ENCODE measurements at regions not wholly inside any gene's neighbourhood (a gene's known extent, or its start where the extent isn't known, plus 50 kb on each side); places are given as distances from the start of the nearest gene placed in this dataset.

GRCh38 chr1:186750257-186750656 lies 70.0 kb upstream of the PTGS2 start:
- Mint-ChIP-seq H3K36me3 (no peaks in the 10 kb centered on the region), H3K9me3 (peaks cover 0 to 4% (median 0%) of the 10 kb centered on the region in 3 donors), H3K27me3 (peaks cover 0 to under 1% of the 10 kb centered on the region in 2 donors), H3K27ac (no peak overlapping the region), H3K4me1 (no peaks in the 10 kb centered on the region), H3K4me3 (no peak overlapping the region)
- no CpG with 5 or more reads among the region's 1 CpG for WGBS (ENCODE audit: insufficient coverage)
- H3K36me3 ChIP-seq (ENCODE audit: control insufficient read depth in 2 of 2, extremely low read depth in 1 of 2, insufficient read depth in 1 of 2, low read length in 1 of 2): no peaks in the 10 kb centered on the region
- H3K9me3 ChIP-seq: no peaks in the 10 kb centered on the region
- no peak overlapping the region for H3K4me3 ChIP-seq (ENCODE audit: control insufficient read depth in 1 of 2, extremely low read depth in 1 of 2, low read length in 1 of 2)
- ChIA-PET POLR2A (no interaction called here), CTCF (interaction anchor here in 1 of 2 donors (0.7 kb wide), 1 partner anchor 207 kb away, joined by 3 read pairs; no protein-coding TSS in a partner anchor)
- no peak for ATAC-seq (replicated peaks in 1 of 4)
- H3K4me1 ChIP-seq (ENCODE audit: control insufficient read depth in 1 of 2, extremely low read depth in 1 of 2, insufficient read depth in 2 of 2, low read length in 2 of 2): no peaks in the 10 kb centered on the region
- no peak for DNase-seq
- H3K27me3 ChIP-seq (replicated peaks in 1 of 2; ENCODE audit: control insufficient read depth in 2 of 2, extremely low read depth in 1 of 2, insufficient read depth in 2 of 2, low read length in 1 of 2): no peaks in the 10 kb centered on the region
- H3K27ac ChIP-seq (ENCODE audit: low read length): no peak overlapping the region

- DNase-seq (no peak), ATAC-seq (replicated peaks in 1 of 4) (no peak)
- no peaks in the 10 kb centered on the region for H3K36me3 Mint-ChIP-seq
- no peaks in the 10 kb centered on the region for H3K4me1 Mint-ChIP-seq
- peaks cover 0 to 3% of the 10 kb centered on the region in 2 donors for H3K27me3 Mint-ChIP-seq
- Histone ChIP-seq H3K36me3 (ENCODE audit: control insufficient read depth in 2 of 2, extremely low read depth in 1 of 2, insufficient read depth in 1 of 2, low read length in 1 of 2) (no peaks in the 10 kb centered on the region), H3K4me3 (ENCODE audit: control insufficient read depth in 1 of 2, extremely low read depth in 1 of 2, low read length in 1 of 2) (no peak overlapping the region), H3K4me1 (ENCODE audit: control insufficient read depth in 1 of 2, extremely low read depth in 1 of 2, insufficient read depth in 2 of 2, low read length in 2 of 2) (no peaks in the 10 kb centered on the region), H3K27me3 (replicated peaks in 1 of 2; ENCODE audit: control insufficient read depth in 2 of 2, extremely low read depth in 1 of 2, insufficient read depth in 2 of 2, low read length in 1 of 2) (no peaks in the 10 kb centered on the region), H3K9me3 (no peaks in the 10 kb centered on the region), H3K27ac (ENCODE audit: low read length) (no peak overlapping the region)
- WGBS (ENCODE audit: insufficient coverage): no CpG with 5 or more reads among the region's 3 CpGs
- peaks cover 0 to 4% (median 0%) of the 10 kb centered on the region in 3 donors for H3K9me3 Mint-ChIP-seq
- no peak overlapping the region for H3K27ac Mint-ChIP-seq
- ChIA-PET POLR2A (no interaction called here), CTCF (no interaction called here)
- no peak overlapping the region for H3K4me3 Mint-ChIP-seq
Measured at GRCh38 chr1:186749820-186750219, 69.6 kb upstream of the PTGS2 start.

- H3K27me3 Mint-ChIP-seq: peaks cover 0 to 3% of the 10 kb centered on the region in 2 donors
- WGBS (ENCODE audit: insufficient coverage): no CpG with 5 or more reads among the region's 2 CpGs
- no peaks in the 10 kb centered on the region for H3K36me3 Mint-ChIP-seq
- no peak overlapping the region for H3K4me3 Mint-ChIP-seq
- no peaks in the 10 kb centered on the region for H3K27me3 ChIP-seq (replicated peaks in 1 of 2; ENCODE audit: control insufficient read depth in 2 of 2, extremely low read depth in 1 of 2, insufficient read depth in 2 of 2, low read length in 1 of 2)
- H3K9me3 Mint-ChIP-seq: peaks cover 0 to 4% (median 0%) of the 10 kb centered on the region in 3 donors
- H3K27ac Mint-ChIP-seq: no peak overlapping the region
- no peaks in the 10 kb centered on the region for H3K4me1 ChIP-seq (ENCODE audit: control insufficient read depth in 1 of 2, extremely low read depth in 1 of 2, insufficient read depth in 2 of 2, low read length in 2 of 2)
- no peaks in the 10 kb centered on the region for H3K36me3 ChIP-seq (ENCODE audit: control insufficient read depth in 2 of 2, extremely low read depth in 1 of 2, insufficient read depth in 1 of 2, low read length in 1 of 2)
- H3K9me3 ChIP-seq: no peaks in the 10 kb centered on the region
- POLR2A ChIA-PET: no interaction called here
- CTCF ChIA-PET: interaction anchor here in 1 of 2 donors (0.9 kb wide), 1 partner anchor 13 kb away, joined by 3 read pairs; no protein-coding TSS in a partner anchor
- no peak overlapping the region for H3K27ac ChIP-seq (ENCODE audit: low read length)
- H3K4me3 ChIP-seq (ENCODE audit: control insufficient read depth in 1 of 2, extremely low read depth in 1 of 2, low read length in 1 of 2): no peak overlapping the region
- DNase-seq: no peak
- no peaks in the 10 kb centered on the region for H3K4me1 Mint-ChIP-seq
- ATAC-seq (replicated peaks in 1 of 4): no peak
Measured at GRCh38 chr1:186747661-186748060, 67.4 kb upstream of the PTGS2 start.

- ChIA-PET POLR2A (no interaction called here), CTCF (no interaction called here)
- no peaks in the 10 kb centered on the region for H3K4me1 Mint-ChIP-seq
- WGBS (ENCODE audit: insufficient coverage): 17% methylated on average over 1 of the region's 4 CpGs
- no peak for DNase-seq
- H3K27me3 ChIP-seq (replicated peaks in 1 of 2; ENCODE audit: control insufficient read depth in 2 of 2, extremely low read depth in 1 of 2, insufficient read depth in 2 of 2, low read length in 1 of 2): no peaks in the 10 kb centered on the region
- no peak for ATAC-seq (replicated peaks in 1 of 4)
- peaks cover 0 to 3% of the 10 kb centered on the region in 2 donors for H3K27me3 Mint-ChIP-seq
- no peak overlapping the region for H3K27ac Mint-ChIP-seq
- no peak overlapping the region for H3K4me3 ChIP-seq (ENCODE audit: control insufficient read depth in 1 of 2, extremely low read depth in 1 of 2, low read length in 1 of 2)
- H3K27ac ChIP-seq (ENCODE audit: low read length): no peak overlapping the region
- no peaks in the 10 kb centered on the region for H3K9me3 ChIP-seq
- H3K4me1 ChIP-seq (ENCODE audit: control insufficient read depth in 1 of 2, extremely low read depth in 1 of 2, insufficient read depth in 2 of 2, low read length in 2 of 2): no peaks in the 10 kb centered on the region
- H3K36me3 Mint-ChIP-seq: no peaks in the 10 kb centered on the region
- no peaks in the 10 kb centered on the region for H3K36me3 ChIP-seq (ENCODE audit: control insufficient read depth in 2 of 2, extremely low read depth in 1 of 2, insufficient read depth in 1 of 2, low read length in 1 of 2)
- H3K4me3 Mint-ChIP-seq: no peak overlapping the region
- H3K9me3 Mint-ChIP-seq: peaks cover 0 to 4% (median 0%) of the 10 kb centered on the region in 3 donors
Measured at GRCh38 chr1:186745531-186746146, 65.4 kb upstream of the PTGS2 start.

- POLR2A ChIA-PET: no interaction called here
Measured at GRCh38 chr1:186741640-186742039, 61.4 kb upstream of the PTGS2 start.

GRCh38 chr1:186740324-186740723 lies 60.1 kb upstream of the PTGS2 start:
- Histone ChIP-seq H3K4me3 (ENCODE audit: control insufficient read depth in 1 of 2, extremely low read depth in 1 of 2, low read length in 1 of 2) (no peak overlapping the region), H3K27ac (ENCODE audit: low read length) (no peak overlapping the region), H3K36me3 (ENCODE audit: control insufficient read depth in 2 of 2, extremely low read depth in 1 of 2, insufficient read depth in 1 of 2, low read length in 1 of 2) (no peaks in the 10 kb centered on the region), H3K9me3 (no peaks in the 10 kb centered on the region), H3K4me1 (ENCODE audit: control insufficient read depth in 1 of 2, extremely low read depth in 1 of 2, insufficient read depth in 2 of 2, low read length in 2 of 2) (no peaks in the 10 kb centered on the region), H3K27me3 (replicated peaks in 1 of 2; ENCODE audit: control insufficient read depth in 2 of 2, extremely low read depth in 1 of 2, insufficient read depth in 2 of 2, low read length in 1 of 2) (no peaks in the 10 kb centered on the region)
- ChIA-PET POLR2A (no interaction called here), CTCF (no interaction called here)
- ATAC-seq (replicated peaks in 1 of 4): no peak
- Mint-ChIP-seq H3K4me3 (no peak overlapping the region), H3K9me3 (no peaks in the 10 kb centered on the region), H3K4me1 (peaks cover 6 to 9% (median 7%) of the 10 kb centered on the region in 3 donors), H3K27me3 (peaks cover 0 to 8% of the 10 kb centered on the region in 2 donors), H3K36me3 (no peaks in the 10 kb centered on the region), H3K27ac (no peak overlapping the region)
- no peak for DNase-seq
- WGBS (ENCODE audit: insufficient coverage): 100% methylated on average over 1 of the region's 2 CpGs

More at GRCh38 chr1:186741640-186742039, 61.4 kb upstream of the PTGS2 start:
- Mint-ChIP-seq H3K9me3 (no peaks in the 10 kb centered on the region), H3K4me3 (no peak overlapping the region), H3K27me3 (peaks cover 0 to 8% of the 10 kb centered on the region in 2 donors), H3K27ac (no peak overlapping the region), H3K4me1 (peaks cover 6 to 9% (median 7%) of the 10 kb centered on the region in 3 donors), H3K36me3 (no peaks in the 10 kb centered on the region)
- H3K27me3 ChIP-seq (replicated peaks in 1 of 2; ENCODE audit: control insufficient read depth in 2 of 2, extremely low read depth in 1 of 2, insufficient read depth in 2 of 2, low read length in 1 of 2): no peaks in the 10 kb centered on the region
- CTCF ChIA-PET: no interaction called here
- no peaks in the 10 kb centered on the region for H3K9me3 ChIP-seq
- WGBS (ENCODE audit: insufficient coverage): 100% methylated on average over 1 of the region's 1 CpG
- DNase-seq (no peak), ATAC-seq (replicated peaks in 1 of 4) (no peak)
- no peaks in the 10 kb centered on the region for H3K36me3 ChIP-seq (ENCODE audit: control insufficient read depth in 2 of 2, extremely low read depth in 1 of 2, insufficient read depth in 1 of 2, low read length in 1 of 2)
- no peak overlapping the region for H3K27ac ChIP-seq (ENCODE audit: low read length)
- no peaks in the 10 kb centered on the region for H3K4me1 ChIP-seq (ENCODE audit: control insufficient read depth in 1 of 2, extremely low read depth in 1 of 2, insufficient read depth in 2 of 2, low read length in 2 of 2)
- H3K4me3 ChIP-seq (ENCODE audit: control insufficient read depth in 1 of 2, extremely low read depth in 1 of 2, low read length in 1 of 2): no peak overlapping the region

- POLR2A ChIA-PET: no interaction called here
- H3K4me1 Mint-ChIP-seq: peaks cover 6 to 9% (median 7%) of the 10 kb centered on the region in 3 donors
- no peaks in the 10 kb centered on the region for H3K36me3 Mint-ChIP-seq
- no peak overlapping the region for H3K4me3 ChIP-seq (ENCODE audit: control insufficient read depth in 1 of 2, extremely low read depth in 1 of 2, low read length in 1 of 2)
- ATAC-seq (replicated peaks in 1 of 4) (no peak), DNase-seq (no peak)
- H3K36me3 ChIP-seq (ENCODE audit: control insufficient read depth in 2 of 2, extremely low read depth in 1 of 2, insufficient read depth in 1 of 2, low read length in 1 of 2): no peaks in the 10 kb centered on the region
- no peak overlapping the region for H3K27ac Mint-ChIP-seq
- H3K27me3 Mint-ChIP-seq: peaks cover 0 to 5% of the 10 kb centered on the region in 2 donors
- no peaks in the 10 kb centered on the region for H3K9me3 Mint-ChIP-seq
- H3K27ac ChIP-seq (ENCODE audit: low read length): no peak overlapping the region
- no CpG with 5 or more reads among the region's 4 CpGs for WGBS (ENCODE audit: insufficient coverage)
- H3K27me3 ChIP-seq (replicated peaks in 1 of 2; ENCODE audit: control insufficient read depth in 2 of 2, extremely low read depth in 1 of 2, insufficient read depth in 2 of 2, low read length in 1 of 2): no peaks in the 10 kb centered on the region
- no peak overlapping the region for H3K4me3 Mint-ChIP-seq
- CTCF ChIA-PET: no interaction called here
- no peaks in the 10 kb centered on the region for H3K9me3 ChIP-seq
- H3K4me1 ChIP-seq (ENCODE audit: control insufficient read depth in 1 of 2, extremely low read depth in 1 of 2, insufficient read depth in 2 of 2, low read length in 2 of 2): no peaks in the 10 kb centered on the region
Measured at GRCh38 chr1:186739515-186739914, 59.3 kb upstream of the PTGS2 start.

All from T-cell (primary cell).